ENCODE measurements at regions not wholly inside any gene's neighbourhood (a gene's known extent, or its start where the extent isn't known, plus 50 kb on each side); places are given as distances from the start of the nearest gene placed in this dataset.

DNA sequence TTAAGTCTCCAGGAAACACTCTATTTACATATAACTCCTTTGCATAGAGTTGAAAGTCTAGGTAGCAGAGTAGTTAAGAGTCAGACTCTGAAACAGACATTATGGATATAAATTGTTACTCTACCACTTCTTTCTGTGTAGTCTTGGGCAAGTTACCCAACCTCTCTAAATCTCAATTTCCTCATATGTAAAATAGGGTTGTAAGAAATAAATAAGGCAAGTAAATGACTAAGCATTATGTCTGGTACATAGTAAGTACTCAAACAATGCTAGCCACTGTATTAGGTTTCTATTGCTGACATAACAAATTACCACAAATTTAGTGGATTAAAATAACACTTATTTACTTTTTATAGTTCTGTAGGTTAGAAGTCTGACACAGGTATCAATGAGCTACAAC, 394.1 kb downstream of the PRDM5 start:
- DNase-seq (ENCODE audit: extremely low read depth, low read depth), result no peak
- TF ChIP-seq, protein P1, sequence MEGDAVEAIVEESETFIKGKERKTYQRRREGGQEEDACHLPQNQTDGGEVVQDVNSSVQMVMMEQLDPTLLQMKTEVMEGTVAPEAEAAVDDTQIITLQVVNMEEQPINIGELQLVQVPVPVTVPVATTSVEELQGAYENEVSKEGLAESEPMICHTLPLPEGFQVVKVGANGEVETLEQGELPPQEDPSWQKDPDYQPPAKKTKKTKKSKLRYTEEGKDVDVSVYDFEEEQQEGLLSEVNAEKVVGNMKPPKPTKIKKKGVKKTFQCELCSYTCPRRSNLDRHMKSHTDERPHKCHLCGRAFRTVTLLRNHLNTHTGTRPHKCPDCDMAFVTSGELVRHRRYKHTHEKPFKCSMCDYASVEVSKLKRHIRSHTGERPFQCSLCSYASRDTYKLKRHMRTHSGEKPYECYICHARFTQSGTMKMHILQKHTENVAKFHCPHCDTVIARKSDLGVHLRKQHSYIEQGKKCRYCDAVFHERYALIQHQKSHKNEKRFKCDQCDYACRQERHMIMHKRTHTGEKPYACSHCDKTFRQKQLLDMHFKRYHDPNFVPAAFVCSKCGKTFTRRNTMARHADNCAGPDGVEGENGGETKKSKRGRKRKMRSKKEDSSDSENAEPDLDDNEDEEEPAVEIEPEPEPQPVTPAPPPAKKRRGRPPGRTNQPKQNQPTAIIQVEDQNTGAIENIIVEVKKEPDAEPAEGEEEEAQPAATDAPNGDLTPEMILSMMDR (IDR thresholded peaks at IDR 0.05; ENCODE audit: low read depth, low read length), result no peak

DNA sequence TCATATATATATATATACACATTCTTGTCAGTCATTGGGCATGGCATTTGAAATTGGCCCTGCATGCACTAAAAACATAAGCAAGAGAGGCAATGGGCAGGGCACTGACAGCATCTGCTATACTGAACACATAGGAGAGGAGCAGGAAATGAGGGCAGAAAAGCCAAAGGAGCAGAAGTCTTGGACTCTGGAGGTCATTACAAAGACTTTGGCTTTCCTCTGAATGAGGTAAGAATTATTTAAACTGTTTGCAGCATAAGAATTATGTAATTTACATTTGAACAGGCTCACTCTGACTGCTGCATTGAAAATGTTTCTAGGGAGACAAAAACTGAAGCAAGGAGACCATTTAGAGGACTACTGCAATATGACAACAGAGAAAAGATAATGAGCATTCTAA, 396.5 kb downstream of the PRDM5 start:
- TF ChIP-seq, protein P1 (IDR thresholded peaks at IDR 0.05; ENCODE audit: low read depth, low read length), result no peak

DNA sequence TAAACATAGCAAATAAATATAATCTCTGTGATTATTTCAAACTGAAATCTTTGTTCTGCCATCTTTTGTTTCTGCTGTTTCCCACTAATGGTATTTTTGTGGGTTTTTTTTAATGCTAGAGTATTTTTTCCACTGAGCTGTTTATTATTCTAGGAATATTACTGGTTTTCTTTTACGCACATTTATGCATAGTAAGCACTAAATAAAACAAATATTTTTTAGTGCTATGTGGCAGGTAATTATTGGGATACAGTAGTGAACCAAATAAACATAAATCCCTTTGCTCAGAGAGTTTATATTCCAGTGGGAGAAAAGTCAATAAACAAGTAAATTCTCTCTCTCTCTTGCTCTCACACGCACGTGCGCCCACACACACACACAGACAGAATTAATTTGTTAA, 397.4 kb downstream of the PRDM5 start:
- TF ChIP-seq, protein P1 (IDR thresholded peaks at IDR 0.05; ENCODE audit: low read depth, low read length), result no peak
- DNase-seq (ENCODE audit: extremely low read depth, low read depth), result no peak

More for the DNA sequence above, 396.5 kb downstream of the PRDM5 start:
- DNase-seq (ENCODE audit: extremely low read depth, low read depth), result no peak

DNA sequence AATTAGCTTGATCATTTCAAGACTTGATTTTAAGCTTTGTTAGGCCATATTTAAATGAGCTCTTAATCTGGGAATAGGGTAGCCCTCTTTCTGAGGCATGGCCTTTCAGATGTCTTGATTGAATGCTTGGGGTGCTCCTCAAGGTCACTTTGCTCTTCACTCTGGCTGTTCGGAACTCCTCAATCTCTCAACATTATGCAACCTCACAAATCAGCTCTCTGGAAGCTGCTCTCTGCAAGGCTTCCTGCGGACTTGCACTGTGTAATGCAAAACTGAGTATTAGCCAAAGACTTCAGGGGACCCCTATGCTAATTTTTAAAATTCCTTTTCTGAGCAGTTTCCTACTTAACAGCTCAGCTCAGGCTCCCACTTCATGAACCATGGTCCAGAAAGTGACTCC, 398.3 kb downstream of the PRDM5 start:
- TF ChIP-seq, protein P1 (IDR thresholded peaks at IDR 0.05; ENCODE audit: low read depth, low read length), result no peak
- no peak for DNase-seq (ENCODE audit: extremely low read depth, low read depth)

DNA sequence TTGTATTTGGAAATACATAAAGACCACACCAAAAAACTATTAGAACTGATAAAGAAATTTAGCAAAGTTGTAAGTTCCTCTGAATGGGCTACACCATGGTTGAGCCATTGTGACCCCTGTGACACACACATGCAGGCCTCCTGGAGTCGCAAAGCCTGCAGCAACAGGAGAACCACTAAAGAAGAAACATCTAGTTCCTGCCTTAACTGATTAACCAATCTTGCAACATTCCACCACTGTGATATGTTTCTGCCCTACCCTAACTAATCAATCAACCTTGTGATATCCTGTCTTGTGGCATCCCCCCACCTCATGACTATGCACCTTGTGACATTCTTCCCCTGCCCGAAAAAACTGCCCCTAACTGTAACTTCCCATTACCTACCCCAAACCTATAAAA, 401.8 kb downstream of the PRDM5 start:
- TF ChIP-seq, protein P1 (IDR thresholded peaks at IDR 0.05; ENCODE audit: low read depth, low read length), result no peak
- DNase-seq (ENCODE audit: extremely low read depth, low read depth), result no peak

DNA sequence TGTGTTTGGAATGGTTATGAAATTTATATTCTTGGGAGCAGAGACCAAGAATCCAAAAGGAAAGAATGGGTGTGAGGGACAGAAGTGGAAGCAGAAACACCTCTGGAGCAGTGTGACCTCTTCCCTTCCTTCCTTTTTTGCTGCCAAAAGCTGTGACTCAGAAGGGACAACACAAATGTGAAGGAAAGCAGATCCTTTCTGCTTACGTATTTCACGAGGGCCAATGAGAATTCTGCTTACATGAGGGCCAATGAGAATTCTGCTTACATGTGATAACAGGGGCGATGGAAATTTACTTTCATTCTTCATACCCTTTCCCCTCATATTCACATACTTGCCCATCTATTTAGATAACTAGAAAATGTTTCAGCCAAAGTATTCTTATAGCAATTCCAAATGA, 404.6 kb downstream of the PRDM5 start:
- TF ChIP-seq, protein P1 (IDR thresholded peaks at IDR 0.05; ENCODE audit: low read depth, low read length), result no peak
- DNase-seq (ENCODE audit: extremely low read depth, low read depth), result peak; percentile 31

DNA sequence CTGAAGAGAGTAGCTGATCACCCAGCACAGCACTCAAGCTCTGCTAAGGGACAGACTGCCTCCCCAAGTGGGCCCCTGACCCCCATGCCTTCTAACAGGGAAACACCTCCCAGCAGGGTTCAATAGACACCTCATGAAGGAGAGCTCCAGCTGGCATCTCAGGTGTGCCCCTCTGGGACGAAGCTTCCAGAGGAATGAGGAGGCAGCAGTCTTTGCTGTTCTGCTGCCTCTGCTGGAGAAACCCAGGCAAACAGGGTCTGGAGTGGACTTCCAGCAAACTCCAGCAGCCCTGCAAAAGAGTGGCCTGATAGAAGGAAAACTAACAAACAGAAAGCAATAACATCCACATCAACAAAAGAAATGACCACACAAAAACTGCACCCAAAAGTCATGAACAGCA, 412.8 kb downstream of the PRDM5 start:
- TF ChIP-seq, protein P1 (IDR thresholded peaks at IDR 0.05; ENCODE audit: low read depth, low read length), result no peak

More for the DNA sequence above, 412.8 kb downstream of the PRDM5 start:
- DNase-seq (ENCODE audit: extremely low read depth, low read depth), result no peak

Measured in AG09319 (cell line).